T-helper 1 cell treated with Interleukin-12 subunit alpha and Interleukin-12 subunit beta and Interleukin-4 antibody, amounts not matched to agents 30 ng/mL and 1 ng/mL, for 36 hours (primary cell): ENCODE measurements at regions not wholly inside any gene's neighbourhood (a gene's known extent, or its start where the extent isn't known, plus 50 kb on each side); places are given as distances from the start of the nearest gene placed in this dataset.
"Not testable (repeated sequence)": the region's sequence is repeated elsewhere in the genome, so short reads cannot be mapped to it uniquely, and the experiment has no call there.

Source experiments
- intact Hi-C: fragments of 100-400 bp; cut with micrococcal nuclease; formaldehyde crosslinking; loops from one replicate; pipeline ENCODE4 v1.15.1; 2024

DNA sequence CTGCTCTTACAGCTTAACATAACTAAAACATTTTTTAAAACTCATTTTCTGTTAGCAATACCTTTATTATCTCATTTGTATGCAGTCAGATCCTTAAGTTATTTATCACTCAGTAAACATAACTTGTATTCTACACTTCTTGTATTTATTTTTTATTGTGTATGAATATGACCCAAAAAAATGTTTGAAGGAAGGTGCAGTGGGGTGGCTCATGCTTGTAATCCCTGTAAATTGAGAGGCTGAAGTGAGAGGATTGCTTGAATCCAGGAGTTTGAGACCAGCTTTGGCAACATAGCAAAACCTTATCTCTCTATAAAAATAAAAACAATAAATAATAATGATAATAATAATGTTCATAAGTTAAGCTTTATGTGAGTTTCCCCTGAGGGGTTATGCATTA, 1004.8 kb downstream of the SLITRK5 start:
- intact Hi-C loops, result no loop called here

DNA sequence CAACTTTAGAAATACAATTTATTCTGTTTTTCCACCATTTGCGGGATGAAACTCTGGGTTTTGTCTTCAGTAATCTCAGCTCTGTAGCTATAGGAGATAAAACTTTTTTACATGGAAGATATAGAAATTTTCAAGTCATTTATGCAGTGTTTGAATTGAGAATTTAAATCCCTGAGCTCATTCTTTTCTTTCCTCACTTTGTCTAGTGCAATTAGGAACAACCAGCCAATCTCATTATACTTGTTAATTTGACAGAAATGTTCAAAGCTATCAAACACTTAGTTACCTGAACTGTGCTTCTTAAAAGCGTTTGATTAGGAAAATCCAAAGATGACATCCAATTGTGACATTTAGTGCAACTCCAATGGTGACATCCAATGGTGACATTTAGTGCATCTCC, 1014.3 kb downstream of the SLITRK5 start:
- intact Hi-C loops, result no loop called here

DNA sequence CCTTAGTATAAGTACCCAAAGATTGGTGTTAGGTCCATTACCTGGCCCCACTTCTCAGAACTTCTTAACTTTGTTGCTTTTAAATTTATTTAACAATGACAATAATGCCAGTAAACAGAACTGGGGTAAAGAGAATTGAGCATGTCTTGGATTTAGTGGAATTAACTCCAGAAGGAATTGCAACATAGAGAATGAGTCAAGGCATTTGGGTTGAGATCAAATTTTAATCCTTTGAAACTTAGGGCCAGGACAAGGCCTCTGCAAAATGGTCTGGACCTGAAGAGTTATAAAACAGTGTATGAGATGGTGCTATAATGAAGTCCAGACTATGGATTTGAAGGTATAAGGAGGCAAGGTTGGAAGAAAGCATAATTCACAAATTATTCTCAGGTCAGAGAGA, 1030.4 kb downstream of the SLITRK5 start:
- intact Hi-C loops, result no loop called here

DNA sequence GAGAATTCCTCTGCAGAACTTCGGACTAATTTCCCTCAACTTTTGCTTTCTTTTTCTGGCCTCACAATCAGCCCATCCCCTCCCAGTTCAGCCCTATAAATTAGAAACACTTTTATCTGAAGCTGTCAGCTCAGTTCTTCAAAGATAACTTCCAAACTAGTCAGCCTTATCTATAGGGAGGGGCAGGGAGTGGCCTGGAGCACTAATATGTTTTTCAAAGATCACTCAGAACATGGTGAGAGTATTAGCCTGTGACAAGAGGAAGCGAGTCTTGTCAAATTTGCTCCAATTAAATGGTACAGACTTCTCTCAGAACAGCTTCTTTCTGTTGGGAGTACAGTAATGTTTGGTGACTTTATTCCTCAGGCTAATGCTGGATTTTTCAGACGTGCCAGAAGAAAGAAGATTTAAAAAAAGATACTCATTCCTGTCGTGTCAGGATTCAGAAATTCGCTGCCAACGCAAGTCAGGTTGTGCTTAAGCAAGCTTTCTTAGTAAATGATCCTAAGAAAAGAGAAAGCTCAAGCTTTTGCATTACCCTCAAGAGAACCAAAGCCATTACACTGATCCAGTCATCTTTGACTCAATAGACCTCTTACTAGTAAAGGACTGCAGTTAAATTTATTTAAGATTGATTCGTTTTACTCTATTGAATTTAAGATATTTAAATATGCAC, 1033.6 kb downstream of the SLITRK5 start:
- intact Hi-C loops, result no loop called here

DNA sequence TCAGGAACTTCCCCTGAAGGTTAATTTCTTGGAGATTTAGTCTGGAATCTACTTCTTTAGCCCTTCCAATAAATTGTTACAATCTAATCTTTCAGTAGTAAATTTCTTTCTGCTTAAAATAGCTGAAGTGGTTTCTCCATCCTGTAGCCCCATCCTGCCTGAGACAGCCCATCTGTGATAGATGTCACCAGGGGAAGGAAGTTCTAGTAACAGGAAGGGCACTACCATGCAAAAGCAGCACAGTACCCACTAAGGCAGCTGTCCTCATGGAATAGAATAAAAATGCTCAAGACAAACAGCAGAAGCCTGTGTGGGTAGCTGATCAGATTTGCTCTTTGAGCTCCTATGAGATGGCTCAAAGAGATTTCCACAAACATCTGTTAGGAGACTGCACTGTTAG, 1036.5 kb downstream of the SLITRK5 start:
- intact Hi-C loops, result no loop called here

DNA sequence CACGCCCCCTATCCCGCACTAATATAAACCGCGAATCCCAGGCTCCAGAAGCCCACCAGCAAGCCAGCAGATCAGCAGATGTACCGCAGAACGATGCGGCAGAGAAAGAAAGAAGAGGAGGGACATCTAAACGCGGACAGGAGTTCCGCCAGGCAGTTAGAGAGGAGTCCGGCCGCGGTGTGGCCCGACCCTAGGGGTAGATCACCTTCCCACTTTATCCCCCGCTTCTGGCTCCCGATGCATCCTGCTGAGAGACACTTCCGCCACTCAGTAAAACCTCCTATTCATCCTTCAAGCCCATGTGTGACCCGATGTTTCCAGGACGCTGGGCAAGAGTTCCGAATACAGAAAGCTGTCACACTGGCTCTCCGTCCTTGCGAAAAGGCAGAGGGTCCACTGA, 1046.8 kb downstream of the SLITRK5 start:
- intact Hi-C loops, result no loop called here

DNA sequence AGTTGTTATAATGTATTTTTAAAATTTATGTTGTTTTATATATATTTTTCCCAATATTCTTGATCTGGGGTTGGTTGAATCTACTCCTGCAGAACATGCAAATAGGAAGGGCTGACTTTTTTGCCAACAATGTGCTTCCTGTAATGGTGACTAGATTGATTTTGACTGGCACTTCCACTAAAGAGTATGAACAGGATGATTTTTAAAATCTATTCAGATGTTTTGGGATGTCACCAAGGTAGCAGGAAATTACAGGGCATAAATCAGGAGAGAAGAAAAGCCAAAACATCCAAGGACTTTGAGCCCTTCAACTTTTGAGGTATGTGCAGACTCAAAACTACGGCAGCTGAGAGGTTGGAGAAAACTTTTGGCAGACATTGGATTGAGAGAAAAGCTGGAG, 1047.6 kb downstream of the SLITRK5 start:
- intact Hi-C loops, result no loop called here

DNA sequence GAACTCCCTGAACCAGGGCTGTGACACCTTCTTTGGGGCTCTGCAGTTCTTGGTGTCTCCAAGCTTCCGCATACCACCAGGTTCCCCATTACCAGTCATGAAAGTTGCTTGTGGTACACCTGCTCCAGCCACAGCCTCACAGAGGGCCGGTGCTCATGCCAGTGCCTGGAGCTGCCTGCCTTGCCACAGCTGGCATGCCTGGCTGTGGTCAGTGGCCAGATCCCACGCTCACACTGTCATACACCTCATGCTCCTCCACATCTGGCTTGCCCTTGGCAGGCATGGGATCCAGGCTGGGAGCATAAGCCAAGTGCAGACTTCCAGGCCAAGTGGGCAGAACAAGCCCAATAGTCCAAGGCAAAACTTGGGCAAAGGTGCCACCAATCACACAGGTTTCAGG, 1054.9 kb downstream of the SLITRK5 start:
- intact Hi-C loops, result no loop called here

DNA sequence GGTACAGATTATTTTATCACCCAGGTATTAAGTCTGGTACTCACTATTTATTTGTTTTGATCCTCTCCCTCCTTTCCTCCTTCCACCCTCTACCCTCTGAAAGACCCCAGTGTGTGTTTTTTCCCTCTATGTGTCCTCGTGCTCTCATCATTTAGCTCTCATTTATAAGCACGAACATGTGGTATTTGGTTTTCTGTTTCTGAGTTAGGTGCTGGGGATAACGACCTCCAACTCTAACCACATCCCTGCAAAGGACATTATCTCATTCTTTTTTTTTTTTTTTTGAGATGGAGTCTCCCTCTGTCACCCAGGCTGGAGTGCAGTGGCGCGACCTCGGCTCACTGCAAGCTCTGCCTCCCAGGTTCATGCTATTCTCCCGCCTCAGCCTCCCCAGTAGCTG, 1056.1 kb downstream of the SLITRK5 start:
- intact Hi-C loops, result not testable (repeated sequence)

DNA sequence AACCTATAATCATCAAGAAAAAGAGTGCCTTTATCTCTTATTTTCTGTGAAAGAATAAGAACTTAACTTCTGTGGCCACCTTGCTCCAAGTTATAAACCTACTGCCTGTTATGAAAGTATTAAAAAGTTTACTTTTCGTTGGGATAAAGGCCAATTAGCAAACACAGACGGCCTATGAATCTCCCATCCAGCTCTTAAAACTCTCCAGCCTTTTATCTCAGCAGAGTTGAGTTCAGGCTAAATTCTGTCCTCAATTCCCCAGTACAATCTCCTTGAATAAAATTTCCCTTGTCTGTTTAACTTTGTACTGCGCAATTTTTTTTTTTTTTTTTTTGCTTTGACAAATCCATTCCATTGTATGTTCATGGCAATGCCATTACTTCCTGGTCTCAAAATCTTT, 1058.4 kb downstream of the SLITRK5 start:
- intact Hi-C loops, result no loop called here

DNA sequence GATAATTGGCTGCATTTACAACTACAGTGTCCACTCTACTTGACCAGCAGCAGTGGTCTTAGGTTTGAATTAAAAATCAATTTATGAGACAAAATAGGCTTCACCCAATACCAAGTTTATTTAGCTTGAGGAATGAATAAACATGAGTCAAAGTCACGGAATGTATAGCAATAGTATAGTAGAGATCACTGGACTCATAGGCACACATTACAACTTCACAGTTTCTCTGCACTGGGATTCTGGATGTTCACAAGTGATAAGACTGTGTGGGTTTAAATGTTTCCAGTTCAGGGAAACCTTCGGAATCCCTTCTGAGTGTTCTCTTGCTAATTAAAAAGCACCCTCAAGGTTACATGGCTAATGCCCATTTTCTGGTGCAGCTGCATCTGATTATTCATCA, 1064.9 kb downstream of the SLITRK5 start:
- intact Hi-C loops, result no loop called here

DNA sequence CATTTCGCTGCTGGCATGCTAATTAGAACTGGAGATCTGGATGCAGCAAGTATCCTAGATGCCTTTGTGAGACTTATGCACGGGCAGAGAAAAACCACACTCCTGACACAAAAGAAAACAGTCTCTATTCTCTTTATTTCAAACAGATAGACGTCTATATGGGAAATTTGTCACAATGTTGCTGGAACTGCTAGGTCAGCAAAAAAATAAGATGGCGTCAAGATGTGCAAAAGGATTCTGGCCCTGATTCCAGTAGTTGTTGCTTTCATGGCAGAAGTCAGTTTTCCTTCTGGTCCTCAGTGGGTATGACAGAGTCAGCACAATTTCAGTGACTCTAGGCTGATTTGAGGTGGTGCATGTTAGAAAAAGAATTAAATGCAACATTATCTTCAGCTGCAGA, 1068.0 kb downstream of the SLITRK5 start:
- intact Hi-C loops, result no loop called here

DNA sequence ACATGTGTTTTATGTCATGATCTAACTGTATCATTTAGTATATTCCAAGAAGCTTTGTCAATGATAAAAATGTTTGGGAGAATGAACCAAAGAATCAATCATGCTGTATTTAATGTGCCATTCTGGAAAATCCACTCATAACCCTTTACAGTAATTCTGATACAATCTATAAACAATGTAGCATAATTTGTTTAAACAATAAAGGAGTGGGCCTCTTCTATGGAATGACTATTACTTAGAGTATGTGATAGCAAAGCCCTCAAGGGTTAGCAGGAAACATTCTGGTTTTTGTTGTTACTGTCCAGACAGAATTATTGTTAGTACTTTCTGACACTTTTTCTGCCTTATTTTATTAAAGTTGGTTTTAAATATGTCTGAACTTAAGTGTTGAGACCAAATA, 1073.1 kb downstream of the SLITRK5 start:
- intact Hi-C loops, result no loop called here

DNA sequence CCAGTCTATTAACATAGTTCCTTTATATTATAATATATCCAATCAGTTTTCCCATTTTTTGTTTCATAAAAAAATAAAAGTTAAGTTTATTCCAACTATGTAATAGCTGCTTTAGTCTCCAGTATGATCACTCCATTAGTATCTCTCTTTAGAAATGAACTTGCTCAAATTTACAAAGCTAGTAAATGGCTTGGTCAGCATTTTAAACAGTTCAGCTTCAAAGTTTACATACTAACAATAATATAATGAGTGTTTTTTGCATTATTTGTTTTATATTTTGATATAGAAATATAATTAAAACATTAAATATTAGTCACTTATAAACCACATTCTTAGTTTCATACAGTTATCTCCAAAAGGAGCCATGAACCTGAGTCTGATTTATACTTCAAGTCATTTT, 1073.8 kb downstream of the SLITRK5 start:
- intact Hi-C loops, result no loop called here

DNA sequence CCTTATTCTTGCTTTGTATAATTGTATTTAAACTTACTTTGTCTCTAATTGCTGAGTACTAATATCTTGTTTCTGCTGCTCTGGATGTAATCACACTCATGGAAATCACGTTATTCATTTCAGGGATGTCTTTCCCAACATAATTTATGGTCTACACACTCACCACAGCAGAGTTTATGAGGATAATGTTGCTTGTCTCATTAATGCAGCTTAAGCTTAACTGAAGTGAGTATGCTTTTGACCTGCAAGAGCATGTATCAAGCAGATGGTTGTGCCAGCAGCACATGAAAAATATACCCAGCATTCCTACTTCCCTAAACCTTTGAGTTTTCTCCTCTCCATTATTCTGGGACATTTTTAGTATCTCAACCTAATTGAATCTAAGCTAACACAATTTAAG, 1080.9 kb downstream of the SLITRK5 start:
- intact Hi-C loops, result no loop called here

DNA sequence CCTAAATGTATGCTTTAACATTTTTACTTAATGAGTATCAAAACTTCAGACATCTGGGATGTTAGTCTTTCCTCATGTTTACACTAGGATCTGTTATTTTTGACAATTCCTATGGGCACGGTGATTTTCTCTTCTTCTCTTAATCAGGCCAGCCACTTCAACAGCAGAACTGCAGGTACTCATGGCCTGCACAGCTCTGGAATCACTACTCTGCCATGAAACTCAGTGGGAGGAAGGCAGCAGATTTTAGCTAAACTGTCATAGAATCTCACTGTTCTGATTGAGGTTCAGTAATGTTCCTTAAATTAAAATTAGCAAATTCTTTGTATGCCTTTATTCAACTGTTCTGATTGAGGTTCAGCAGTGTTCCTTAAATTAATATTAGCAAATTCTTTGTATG, 1083.0 kb downstream of the SLITRK5 start:
- intact Hi-C loops, result no loop called here

DNA sequence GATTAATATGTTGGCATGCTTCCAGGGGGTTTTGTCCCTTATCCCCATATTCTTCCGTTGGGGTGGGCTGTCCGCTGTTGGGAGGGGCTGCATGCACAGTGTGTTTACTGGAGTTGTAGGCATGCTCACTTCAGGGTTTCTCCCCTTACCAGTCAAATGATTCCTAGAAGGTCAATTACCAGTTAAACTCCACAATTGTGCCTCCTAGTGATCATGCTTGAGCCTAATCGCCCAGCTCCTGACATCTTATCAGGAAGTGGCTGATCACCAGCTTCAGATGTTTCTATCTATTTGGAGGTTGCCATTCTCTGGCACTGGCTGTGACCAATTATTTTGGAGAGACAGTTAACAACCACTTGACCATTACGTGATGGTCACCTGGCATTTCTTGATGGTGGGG, 1090.0 kb downstream of the SLITRK5 start:
- intact Hi-C loops, result no loop called here

DNA sequence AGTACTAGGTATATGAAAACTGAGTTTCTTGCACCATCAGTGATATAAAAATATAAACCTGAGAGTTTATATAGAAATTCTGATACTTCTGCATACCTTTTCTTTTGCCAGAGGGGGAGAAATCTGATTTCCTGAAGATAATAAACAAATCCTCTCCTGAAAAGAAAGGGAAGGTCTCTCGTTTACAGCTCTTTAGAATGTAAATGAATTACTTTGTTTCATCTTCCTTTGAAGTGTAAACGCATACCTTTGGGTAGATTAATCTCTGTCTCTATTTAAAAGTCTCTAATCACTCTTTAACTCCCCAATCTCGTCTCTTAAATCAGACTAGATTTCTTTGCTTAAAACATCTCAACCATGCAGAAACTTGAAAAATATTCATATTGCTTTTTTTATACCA, 1092.9 kb downstream of the SLITRK5 start:
- intact Hi-C loops, result no loop called here

DNA sequence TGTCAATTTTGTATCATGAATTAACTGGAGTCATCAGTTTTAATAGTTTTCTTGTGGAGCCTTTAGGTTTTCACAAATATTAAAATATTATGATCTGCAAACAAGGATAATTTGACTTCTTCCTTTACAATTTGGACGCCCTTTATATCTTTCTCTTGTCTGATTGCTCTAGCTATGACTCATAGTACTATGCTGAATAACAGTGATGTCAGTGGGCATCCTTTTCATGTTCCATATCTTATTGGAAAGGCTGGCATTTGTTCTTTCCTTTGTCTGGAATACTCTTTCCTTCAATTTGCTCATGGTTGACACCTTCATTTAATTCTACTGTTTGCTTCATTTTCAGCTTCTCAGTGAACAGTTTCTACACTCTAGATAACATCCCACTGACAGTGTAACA, 1129.3 kb downstream of the SLITRK5 start:
- intact Hi-C loops, result no loop called here

DNA sequence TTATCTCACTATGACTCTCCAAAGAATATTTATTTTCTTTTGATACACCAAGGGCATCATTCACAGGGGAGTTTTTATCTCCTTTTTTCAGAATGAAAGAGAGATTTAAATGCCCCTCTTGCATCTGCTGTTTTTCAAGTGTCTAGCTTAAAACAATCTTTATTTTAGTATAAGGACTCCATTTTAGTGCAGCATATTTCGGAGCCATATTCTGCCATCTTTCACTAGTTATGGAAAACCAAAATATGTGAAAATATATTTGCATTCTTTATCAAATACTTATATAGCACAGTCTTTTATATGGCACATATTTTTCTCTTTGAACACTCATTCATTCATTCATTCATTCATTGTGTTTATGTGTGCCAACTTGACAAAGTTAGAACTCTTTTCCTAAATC, 1130.2 kb downstream of the SLITRK5 start:
- intact Hi-C loops, result no loop called here

DNA sequence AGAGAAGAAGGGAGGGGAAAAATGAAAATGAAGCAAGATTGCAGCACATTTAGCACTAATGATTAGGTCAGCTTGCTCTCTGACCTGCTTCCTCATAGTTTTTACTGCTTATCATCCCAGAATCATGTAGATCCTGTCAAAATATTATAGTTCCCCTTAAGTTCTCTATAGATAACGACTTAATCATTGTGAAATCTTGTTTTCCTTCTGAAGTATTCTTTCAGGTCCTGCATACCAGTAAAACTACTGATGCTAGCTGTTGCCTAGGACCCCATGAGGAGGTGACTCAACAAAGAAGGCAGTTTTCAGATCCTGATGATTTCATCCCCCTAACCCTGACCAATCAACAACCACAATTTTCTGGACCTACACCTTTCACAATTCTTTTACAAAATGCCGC, 1131.7 kb downstream of the SLITRK5 start:
- intact Hi-C loops, result no loop called here

DNA sequence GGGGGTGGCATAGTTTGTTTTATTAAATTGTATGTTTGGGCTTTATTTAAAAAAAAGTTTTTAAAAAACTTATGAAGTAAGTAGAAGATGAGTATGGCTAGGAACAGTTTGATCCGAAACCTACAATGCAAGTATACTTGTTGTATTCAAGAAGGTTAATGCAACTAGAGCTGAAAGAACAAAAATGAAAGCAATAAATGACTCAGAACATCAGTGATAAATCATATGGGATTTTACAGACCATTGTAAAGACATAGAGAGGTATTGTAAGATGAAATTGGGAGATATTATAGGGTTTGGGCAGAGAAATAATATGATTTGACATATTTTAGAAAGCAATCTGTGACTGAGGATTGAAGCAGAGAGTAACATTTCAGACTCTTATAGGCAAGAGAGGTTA, 1135.3 kb downstream of the SLITRK5 start:
- intact Hi-C loops, result no loop called here

DNA sequence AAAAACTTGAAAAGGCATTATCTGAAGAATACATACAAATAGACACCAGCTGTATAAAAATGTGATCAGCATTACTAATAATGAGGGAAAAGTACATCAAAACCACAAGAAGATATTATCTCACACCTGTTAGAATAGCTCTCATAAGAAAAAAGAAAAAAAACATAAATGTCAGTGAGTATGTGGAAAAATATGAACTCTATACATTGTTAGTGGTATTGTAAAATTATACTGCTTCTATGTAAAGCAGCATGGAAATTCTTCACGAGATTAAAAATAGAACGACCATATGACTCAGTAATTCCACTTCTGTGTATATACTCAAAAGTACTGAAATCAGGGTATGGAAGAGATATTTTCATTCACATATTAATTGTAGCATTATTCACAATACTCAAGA, 1146.4 kb downstream of the SLITRK5 start:
- intact Hi-C loops, result no loop called here

DNA sequence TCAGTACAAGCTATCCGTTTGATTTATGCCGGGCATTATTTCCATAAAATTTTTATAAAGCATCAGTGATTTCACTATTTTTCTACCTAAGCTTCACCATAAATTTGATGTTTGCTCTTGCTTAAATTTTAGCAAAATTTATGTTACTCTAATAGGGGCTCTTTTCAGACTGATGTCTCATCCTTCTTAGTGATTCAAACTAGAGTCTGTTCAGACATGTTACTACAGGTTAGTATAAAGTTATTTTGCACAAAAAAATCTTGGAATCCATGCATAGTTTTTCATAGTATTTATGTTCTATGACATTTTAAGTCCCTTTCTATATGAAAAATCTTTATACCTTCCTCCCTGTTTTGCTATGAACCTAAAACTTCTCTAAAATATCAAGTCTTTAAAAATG, 1151.9 kb downstream of the SLITRK5 start:
- intact Hi-C loops, result no loop called here
